ENCODE measurements at regions not wholly inside any gene's neighbourhood (a gene's known extent, or its start where the extent isn't known, plus 50 kb on each side); places are given as distances from the start of the nearest gene placed in this dataset.

GRCh38 chr4:181670506-181670905 is 572.7 kb upstream of the TENM3 start:
- H3K9ac ChIP-seq (ENCODE audit: low read depth in 1 of 3, low read length in 3 of 3): no peak overlapping the region
- no peaks in the 10 kb centered on the region for H3K4me1 ChIP-seq (ENCODE audit: control insufficient read depth in 3 of 3, insufficient read depth in 3 of 3, low read length in 3 of 3)
- H3K4me3 ChIP-seq (ENCODE audit: low read length in 3 of 3): no peak overlapping the region
- no peaks in the 10 kb centered on the region for H3K9me3 ChIP-seq (ENCODE audit: control insufficient read depth in 3 of 3, low read length in 3 of 3)
- H3K36me3 ChIP-seq (ENCODE audit: control insufficient read depth in 3 of 3, insufficient read depth in 3 of 3, low read length in 3 of 3): no peaks in the 10 kb centered on the region
- H3K27ac ChIP-seq (ENCODE audit: low read depth, low read length): no peak overlapping the region
- H3K27me3 ChIP-seq (ENCODE audit: control insufficient read depth in 3 of 3, insufficient read depth in 3 of 3, low read length in 3 of 3): no peaks in the 10 kb centered on the region

DNA sequence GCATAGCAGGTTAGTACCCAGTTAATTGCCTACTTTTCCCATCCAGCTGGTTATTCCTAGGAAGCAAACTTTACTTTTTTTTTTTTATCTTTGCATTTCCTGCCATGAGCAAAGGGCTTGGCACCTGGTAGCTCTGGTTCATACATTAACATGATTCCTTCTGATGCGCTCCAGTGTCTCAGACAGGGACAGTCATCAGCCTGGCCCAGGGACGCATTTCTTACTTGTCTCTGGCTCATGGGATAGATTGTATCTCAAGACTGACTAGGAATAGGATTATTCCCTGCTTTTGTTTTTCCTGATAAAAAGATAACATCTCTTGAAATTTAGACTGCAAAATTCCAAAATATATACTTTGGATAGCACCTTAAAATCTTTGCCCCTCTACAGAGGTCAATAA is 571.5 kb upstream of the TENM3 start:
- Histone ChIP-seq H3K36me3 (ENCODE audit: control insufficient read depth in 3 of 3, insufficient read depth in 3 of 3, low read length in 3 of 3) (no peaks in the 10 kb centered on the region), H3K4me3 (ENCODE audit: low read length in 3 of 3) (no peak overlapping the region), H3K27ac (ENCODE audit: low read depth, low read length) (no peak overlapping the region), H3K9ac (ENCODE audit: low read depth in 1 of 3, low read length in 3 of 3) (no peak overlapping the region), H3K27me3 (ENCODE audit: control insufficient read depth in 3 of 3, insufficient read depth in 3 of 3, low read length in 3 of 3) (no peaks in the 10 kb centered on the region), H3K9me3 (ENCODE audit: control insufficient read depth in 3 of 3, low read length in 3 of 3) (no peaks in the 10 kb centered on the region), H3K4me1 (ENCODE audit: control insufficient read depth in 3 of 3, insufficient read depth in 3 of 3, low read length in 3 of 3) (no peaks in the 10 kb centered on the region)

- H3K9me3 ChIP-seq (ENCODE audit: control insufficient read depth in 3 of 3, low read length in 3 of 3): no peaks in the 10 kb centered on the region
- H3K9ac ChIP-seq (ENCODE audit: low read depth in 1 of 3, low read length in 3 of 3): no peak overlapping the region
- no peaks in the 10 kb centered on the region for H3K4me1 ChIP-seq (ENCODE audit: control insufficient read depth in 3 of 3, insufficient read depth in 3 of 3, low read length in 3 of 3)
- no peaks in the 10 kb centered on the region for H3K27me3 ChIP-seq (ENCODE audit: control insufficient read depth in 3 of 3, insufficient read depth in 3 of 3, low read length in 3 of 3)
- no peak overlapping the region for H3K27ac ChIP-seq (ENCODE audit: low read depth, low read length)
- H3K4me3 ChIP-seq (ENCODE audit: low read length in 3 of 3): no peak overlapping the region
- H3K36me3 ChIP-seq (ENCODE audit: control insufficient read depth in 3 of 3, insufficient read depth in 3 of 3, low read length in 3 of 3): no peaks in the 10 kb centered on the region
Observed at GRCh38 chr4:181672751-181673150, 570.5 kb upstream of the TENM3 start.

GRCh38 chr4:181674315-181674875 is 568.8 kb upstream of the TENM3 start:
- H3K9me3 ChIP-seq (ENCODE audit: control insufficient read depth in 3 of 3, low read length in 3 of 3): no peaks in the 10 kb centered on the region

GRCh38 chr4:181676546-181676945 is 566.7 kb upstream of the TENM3 start:
- H3K27me3 ChIP-seq (ENCODE audit: control insufficient read depth in 3 of 3, insufficient read depth in 3 of 3, low read length in 3 of 3): no peaks in the 10 kb centered on the region
- H3K9me3 ChIP-seq (ENCODE audit: control insufficient read depth in 3 of 3, low read length in 3 of 3): no peaks in the 10 kb centered on the region
- no peak overlapping the region for H3K9ac ChIP-seq (ENCODE audit: low read depth in 1 of 3, low read length in 3 of 3)
- no peak overlapping the region for H3K4me3 ChIP-seq (ENCODE audit: low read length in 3 of 3)
- H3K4me1 ChIP-seq (ENCODE audit: control insufficient read depth in 3 of 3, insufficient read depth in 3 of 3, low read length in 3 of 3): no peaks in the 10 kb centered on the region
- H3K27ac ChIP-seq (ENCODE audit: low read depth, low read length): no peak overlapping the region
- H3K36me3 ChIP-seq (ENCODE audit: control insufficient read depth in 3 of 3, insufficient read depth in 3 of 3, low read length in 3 of 3): no peaks in the 10 kb centered on the region

More at GRCh38 chr4:181674315-181674875, 568.8 kb upstream of the TENM3 start:
- no peak overlapping the region for H3K9ac ChIP-seq (ENCODE audit: low read depth in 1 of 3, low read length in 3 of 3)
- no peaks in the 10 kb centered on the region for H3K36me3 ChIP-seq (ENCODE audit: control insufficient read depth in 3 of 3, insufficient read depth in 3 of 3, low read length in 3 of 3)
- no peaks in the 10 kb centered on the region for H3K4me1 ChIP-seq (ENCODE audit: control insufficient read depth in 3 of 3, insufficient read depth in 3 of 3, low read length in 3 of 3)
- H3K4me3 ChIP-seq (ENCODE audit: low read length in 3 of 3): no peak overlapping the region
- H3K27ac ChIP-seq (ENCODE audit: low read depth, low read length): no peak overlapping the region
- H3K27me3 ChIP-seq (ENCODE audit: control insufficient read depth in 3 of 3, insufficient read depth in 3 of 3, low read length in 3 of 3): no peaks in the 10 kb centered on the region

- no peaks in the 10 kb centered on the region for H3K9me3 ChIP-seq (ENCODE audit: control insufficient read depth in 3 of 3, low read length in 3 of 3)
- H3K4me1 ChIP-seq (ENCODE audit: control insufficient read depth in 3 of 3, insufficient read depth in 3 of 3, low read length in 3 of 3): no peaks in the 10 kb centered on the region
- H3K9ac ChIP-seq (ENCODE audit: low read depth in 1 of 3, low read length in 3 of 3): no peak overlapping the region
- H3K27me3 ChIP-seq (ENCODE audit: control insufficient read depth in 3 of 3, insufficient read depth in 3 of 3, low read length in 3 of 3): no peaks in the 10 kb centered on the region
- H3K36me3 ChIP-seq (ENCODE audit: control insufficient read depth in 3 of 3, insufficient read depth in 3 of 3, low read length in 3 of 3): no peaks in the 10 kb centered on the region
- no peak overlapping the region for H3K4me3 ChIP-seq (ENCODE audit: low read length in 3 of 3)
- H3K27ac ChIP-seq (ENCODE audit: low read depth, low read length): no peak overlapping the region
Observed at GRCh38 chr4:181677201-181677600, 566.0 kb upstream of the TENM3 start.

DNA sequence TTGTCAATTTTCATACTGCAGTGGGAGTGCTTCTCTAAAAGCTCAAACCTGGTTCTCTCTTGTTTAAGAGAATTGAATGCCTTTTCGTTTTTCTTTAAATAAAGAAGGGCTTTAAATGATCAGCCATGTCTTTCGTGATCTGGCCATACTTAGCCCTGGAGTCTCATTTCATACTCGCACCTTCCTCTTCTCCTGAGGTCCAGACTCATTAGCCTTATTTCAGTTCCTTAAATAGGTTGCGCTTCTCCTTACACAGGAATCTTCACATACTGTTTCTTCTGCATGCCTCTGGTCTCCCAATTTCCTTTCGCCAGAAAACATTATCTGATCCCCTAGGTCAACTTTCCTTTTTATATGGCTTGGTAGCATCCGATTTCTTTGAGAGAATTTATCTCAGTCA is 565.6 kb upstream of the TENM3 start:
- H3K4me3 ChIP-seq (ENCODE audit: low read length in 3 of 3): no peak overlapping the region
- no peaks in the 10 kb centered on the region for H3K4me1 ChIP-seq (ENCODE audit: control insufficient read depth in 3 of 3, insufficient read depth in 3 of 3, low read length in 3 of 3)
- no peak overlapping the region for H3K27ac ChIP-seq (ENCODE audit: low read depth, low read length)
- H3K27me3 ChIP-seq (ENCODE audit: control insufficient read depth in 3 of 3, insufficient read depth in 3 of 3, low read length in 3 of 3): no peaks in the 10 kb centered on the region
- no peak overlapping the region for H3K9ac ChIP-seq (ENCODE audit: low read depth in 1 of 3, low read length in 3 of 3)
- H3K36me3 ChIP-seq (ENCODE audit: control insufficient read depth in 3 of 3, insufficient read depth in 3 of 3, low read length in 3 of 3): no peaks in the 10 kb centered on the region
- no peaks in the 10 kb centered on the region for H3K9me3 ChIP-seq (ENCODE audit: control insufficient read depth in 3 of 3, low read length in 3 of 3)

DNA sequence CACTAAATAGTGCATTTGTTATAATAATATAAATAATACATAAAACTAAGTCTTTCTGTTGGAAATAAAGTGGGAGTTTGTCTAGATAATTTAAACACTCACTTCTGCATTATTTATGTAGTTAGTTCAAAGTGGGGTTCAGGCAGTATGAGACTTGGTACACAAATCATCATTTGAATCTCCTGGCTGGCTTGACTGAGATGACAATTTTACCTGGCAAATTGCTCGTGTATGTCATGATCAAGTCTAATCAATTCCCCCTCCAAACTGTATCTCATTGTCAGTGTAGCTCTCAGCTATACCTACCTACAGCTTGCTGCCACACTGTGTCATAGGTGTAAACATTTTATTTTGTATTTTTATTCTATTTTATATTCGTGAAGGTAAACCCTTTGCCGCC is 563.4 kb upstream of the TENM3 start:
- no peaks in the 10 kb centered on the region for H3K4me1 ChIP-seq (ENCODE audit: control insufficient read depth in 3 of 3, insufficient read depth in 3 of 3, low read length in 3 of 3)
- H3K4me3 ChIP-seq (ENCODE audit: low read length in 3 of 3): no peak overlapping the region
- no peaks in the 10 kb centered on the region for H3K27me3 ChIP-seq (ENCODE audit: control insufficient read depth in 3 of 3, insufficient read depth in 3 of 3, low read length in 3 of 3)
- H3K36me3 ChIP-seq (ENCODE audit: control insufficient read depth in 3 of 3, insufficient read depth in 3 of 3, low read length in 3 of 3): no peaks in the 10 kb centered on the region
- no peak overlapping the region for H3K9ac ChIP-seq (ENCODE audit: low read depth in 1 of 3, low read length in 3 of 3)
- no peak overlapping the region for H3K27ac ChIP-seq (ENCODE audit: low read depth, low read length)
- H3K9me3 ChIP-seq (ENCODE audit: control insufficient read depth in 3 of 3, low read length in 3 of 3): no peaks in the 10 kb centered on the region

DNA sequence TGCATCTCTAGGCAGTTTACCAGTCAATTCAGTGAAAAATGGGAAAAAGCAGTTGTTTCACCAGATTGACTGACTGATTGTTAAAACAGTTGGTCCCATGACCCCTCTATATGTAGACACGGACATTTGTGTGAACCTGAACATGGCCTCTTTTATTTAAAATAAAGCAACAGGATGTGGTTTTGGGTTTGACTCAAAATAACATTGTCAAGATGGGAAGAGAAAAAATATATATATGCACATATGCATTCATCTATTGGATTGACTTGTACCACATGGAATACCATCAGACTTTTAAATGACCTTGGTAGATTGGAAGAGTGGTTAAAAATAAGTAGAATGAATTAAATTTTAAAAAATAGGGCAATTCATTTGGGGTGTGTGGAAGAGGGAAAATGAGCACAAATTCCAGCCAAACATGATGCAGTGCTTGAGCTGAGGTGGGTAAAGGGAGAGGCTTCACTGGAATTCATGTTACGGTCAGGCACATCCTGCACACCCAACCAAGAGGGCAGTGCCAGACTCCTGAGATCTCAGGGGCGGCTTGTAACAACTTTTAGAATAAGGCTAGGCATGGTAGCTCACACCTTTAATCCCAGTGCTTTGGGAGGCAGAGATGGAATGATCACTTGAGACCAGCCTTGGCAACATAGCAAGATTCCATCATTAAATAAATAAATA is 560.7 kb upstream of the TENM3 start:
- Histone ChIP-seq H3K27me3 (ENCODE audit: control insufficient read depth in 3 of 3, insufficient read depth in 3 of 3, low read length in 3 of 3) (no peaks in the 10 kb centered on the region), H3K4me1 (ENCODE audit: control insufficient read depth in 3 of 3, insufficient read depth in 3 of 3, low read length in 3 of 3) (no peaks in the 10 kb centered on the region), H3K9ac (ENCODE audit: low read depth in 1 of 3, low read length in 3 of 3) (no peak overlapping the region), H3K9me3 (ENCODE audit: control insufficient read depth in 3 of 3, low read length in 3 of 3) (no peaks in the 10 kb centered on the region), H3K4me3 (ENCODE audit: low read length in 3 of 3) (no peak overlapping the region), H3K27ac (ENCODE audit: low read depth, low read length) (no peak overlapping the region), H3K36me3 (ENCODE audit: control insufficient read depth in 3 of 3, insufficient read depth in 3 of 3, low read length in 3 of 3) (no peaks in the 10 kb centered on the region)

GRCh38 chr4:181684310-181684709 is 558.9 kb upstream of the TENM3 start:
- Histone ChIP-seq H3K27ac (ENCODE audit: low read depth, low read length) (no peak overlapping the region), H3K9ac (ENCODE audit: low read depth in 1 of 3, low read length in 3 of 3) (no peak overlapping the region), H3K4me3 (ENCODE audit: low read length in 3 of 3) (no peak overlapping the region), H3K27me3 (ENCODE audit: control insufficient read depth in 3 of 3, insufficient read depth in 3 of 3, low read length in 3 of 3) (no peaks in the 10 kb centered on the region), H3K4me1 (ENCODE audit: control insufficient read depth in 3 of 3, insufficient read depth in 3 of 3, low read length in 3 of 3) (no peaks in the 10 kb centered on the region), H3K36me3 (ENCODE audit: control insufficient read depth in 3 of 3, insufficient read depth in 3 of 3, low read length in 3 of 3) (no peaks in the 10 kb centered on the region), H3K9me3 (ENCODE audit: control insufficient read depth in 3 of 3, low read length in 3 of 3) (no peaks in the 10 kb centered on the region)

Measured in skeletal muscle tissue (tissue), 3 donors.